BE2C (cell line): ENCODE measurements at regions not wholly inside any gene's neighbourhood (a gene's known extent, or its start where the extent isn't known, plus 50 kb on each side); places are given as distances from the start of the nearest gene placed in this dataset.

Experiments
- DNase-seq: peaks from one replicate; pipeline ENCODE4 v3.0.0-alpha.2; 2020
- H3K27me3 ChIP-seq: fragments of 250-450 bp; sonication (Bioruptor Pico); 2 replicates; pipeline ENCODE4 v1.5.1; 2020; ENCODE audit warnings: mild to moderate bottlenecking
- H3K36me3 ChIP-seq: fragments of 250-450 bp; sonication (Bioruptor Pico); 2 replicates; pipeline ENCODE4 v1.5.1; 2020; ENCODE audit warnings: mild to moderate bottlenecking
- H3K4me1 ChIP-seq: fragments of 250-450 bp; sonication (Bioruptor Pico); 2 replicates; pipeline ENCODE4 v1.5.1; 2020
- H3K4me3 ChIP-seq: 2 replicates; pipeline ENCODE4 v1.5.1; 2011; ENCODE audit warnings: low read depth, low read length
- H3K9me3 ChIP-seq: fragments of 250-450 bp; sonication (Bioruptor Pico); 2 replicates; pipeline ENCODE4 v1.5.1; 2020
- CTCF ChIP-seq: IDR thresholded peaks from 2 replicates; pipeline ENCODE4 v1.5.1; 2012; ENCODE audit warnings: mild to moderate bottlenecking, low read depth, low read length

GRCh38 chr6:151705993-151706733 is 101.3 kb upstream of the ESR1 start:
- Histone ChIP-seq H3K9me3 (no peaks in the 10 kb centered on the region), H3K4me1 (no peaks in the 10 kb centered on the region), H3K36me3 (no peaks in the 10 kb centered on the region), H3K27me3 (no peaks in the 10 kb centered on the region), H3K4me3 (no peak overlapping the region)
- TF ChIP-seq CTCF: no peak
- no peak for DNase-seq

- H3K27me3 ChIP-seq: no peaks in the 10 kb centered on the region
- H3K4me3 ChIP-seq: no peak overlapping the region
- H3K4me1 ChIP-seq: no peaks in the 10 kb centered on the region
- DNase-seq: no peak
- no peaks in the 10 kb centered on the region for H3K36me3 ChIP-seq
- no peaks in the 10 kb centered on the region for H3K9me3 ChIP-seq
- no peak for TF ChIP-seq CTCF
Measured at GRCh38 chr6:151709329-151709728, 98.2 kb upstream of the ESR1 start.

GRCh38 chr6:151716526-151716932 is 91.0 kb upstream of the ESR1 start:
- no peaks in the 10 kb centered on the region for H3K36me3 ChIP-seq
- DNase-seq: no peak

GRCh38 chr6:151719070-151719469 is 88.4 kb upstream of the ESR1 start:
- no peak for TF ChIP-seq CTCF
- H3K4me3 ChIP-seq: no peak overlapping the region
- H3K27me3 ChIP-seq: no peaks in the 10 kb centered on the region
- H3K36me3 ChIP-seq: no peaks in the 10 kb centered on the region
- no peak for DNase-seq
- H3K9me3 ChIP-seq: no peaks in the 10 kb centered on the region
- no peaks in the 10 kb centered on the region for H3K4me1 ChIP-seq

More at GRCh38 chr6:151716526-151716932, 91.0 kb upstream of the ESR1 start:
- H3K9me3 ChIP-seq: no peaks in the 10 kb centered on the region
- H3K4me3 ChIP-seq: no peak overlapping the region
- H3K27me3 ChIP-seq: no peaks in the 10 kb centered on the region
- no peaks in the 10 kb centered on the region for H3K4me1 ChIP-seq
- no peak for TF ChIP-seq CTCF

- no peak for TF ChIP-seq CTCF
- no peak for DNase-seq
- H3K4me3 ChIP-seq: no peak overlapping the region
Measured at GRCh38 chr6:151721146-151721545, 86.3 kb upstream of the ESR1 start.

GRCh38 chr6:151721671-151722070 is 85.8 kb upstream of the ESR1 start:
- TF ChIP-seq CTCF: no peak
- no peaks in the 10 kb centered on the region for H3K9me3 ChIP-seq
- no peak overlapping the region for H3K4me3 ChIP-seq
- H3K36me3 ChIP-seq: no peaks in the 10 kb centered on the region
- H3K27me3 ChIP-seq: no peaks in the 10 kb centered on the region
- DNase-seq: no peak
- H3K4me1 ChIP-seq: no peaks in the 10 kb centered on the region

More at GRCh38 chr6:151721146-151721545, 86.3 kb upstream of the ESR1 start:
- Histone ChIP-seq H3K9me3 (no peaks in the 10 kb centered on the region), H3K27me3 (no peaks in the 10 kb centered on the region), H3K36me3 (no peaks in the 10 kb centered on the region), H3K4me1 (no peaks in the 10 kb centered on the region)
